HUDEP-2 (cell line): ENCODE measurements at regions not wholly inside any gene's neighbourhood (a gene's known extent, or its start where the extent isn't known, plus 50 kb on each side); places are given as distances from the start of the nearest gene placed in this dataset.

Experiments used
- DNase-seq, 76 experiments: peaks; one replicate each; lab custom pipeline; 2025; ENCODE audit not compliant: unreplicated experiment in 76 of 76; lab: John Stamatoyannopoulos, UW

- no peak for DNase-seq
Observed at GRCh38 chr2:52794581-52794980, 973.0 kb upstream of the CHAC2 start.

- no peak for DNase-seq
Observed at GRCh38 chr2:52779446-52779845, 988.2 kb upstream of the CHAC2 start.

- DNase-seq: no peak
Observed at GRCh38 chr2:52776571-52776970, 991.0 kb upstream of the CHAC2 start.

- no peak for DNase-seq
Observed at GRCh38 chr2:52775674-52776073, 991.9 kb upstream of the CHAC2 start.

GRCh38 chr2:52765735-52766134, 1001.9 kb upstream of the CHAC2 start:
- DNase-seq: no peak

GRCh38 chr2:52749764-52750163, 1017.8 kb upstream of the CHAC2 start:
- DNase-seq: no peak

GRCh38 chr2:52745144-52745543, 1022.5 kb upstream of the CHAC2 start:
- no peak for DNase-seq

GRCh38 chr2:52732849-52733395, 1034.7 kb upstream of the CHAC2 start:
- no peak for DNase-seq

GRCh38 chr2:52724585-52724984, 1043.0 kb upstream of the CHAC2 start:
- DNase-seq: no peak

GRCh38 chr2:52717836-52718235, 1049.8 kb upstream of the CHAC2 start:
- DNase-seq: no peak

GRCh38 chr2:52710810-52711618, 1056.6 kb upstream of the CHAC2 start:
- no peak for DNase-seq

- no peak for DNase-seq
Observed at GRCh38 chr2:52704251-52704650, 1063.4 kb upstream of the CHAC2 start.

- DNase-seq: no peak
Observed at GRCh38 chr2:52703004-52703403, 1064.6 kb upstream of the CHAC2 start.

- no peak for DNase-seq
Observed at GRCh38 chr2:52698408-52698807, 1069.2 kb upstream of the CHAC2 start.

GRCh38 chr2:52697690-52698089, 1069.9 kb upstream of the CHAC2 start:
- DNase-seq: no peak

GRCh38 chr2:52695731-52696130, 1071.9 kb upstream of the CHAC2 start:
- DNase-seq: no peak

GRCh38 chr2:52686935-52687334, 1080.7 kb upstream of the CHAC2 start:
- DNase-seq: no peak

GRCh38 chr2:52676056-52676455, 1091.5 kb upstream of the CHAC2 start:
- no peak for DNase-seq

- DNase-seq: no peak
Observed at GRCh38 chr2:52668724-52669123, 1098.9 kb upstream of the CHAC2 start.

GRCh38 chr2:52659546-52659945, 1108.1 kb upstream of the CHAC2 start:
- DNase-seq: no peak

- DNase-seq: no peak
Observed at GRCh38 chr2:52658598-52658997, 1109.0 kb upstream of the CHAC2 start.

- no peak for DNase-seq
Observed at GRCh38 chr2:52639692-52640091, 1127.9 kb upstream of the CHAC2 start.

GRCh38 chr2:52632543-52632942, 1135.1 kb upstream of the CHAC2 start:
- no peak for DNase-seq
